CD1c-positive myeloid dendritic cell (primary cell): ENCODE measurements at regions not wholly inside any gene's neighbourhood (a gene's known extent, or its start where the extent isn't known, plus 50 kb on each side); places are given as distances from the start of the nearest gene placed in this dataset.

Experiments used
- DNase-seq: peaks from one replicate; pipeline ENCODE4 v3.0.0-alpha.2; 2016; ENCODE audit errors: extremely low spot score

DNA sequence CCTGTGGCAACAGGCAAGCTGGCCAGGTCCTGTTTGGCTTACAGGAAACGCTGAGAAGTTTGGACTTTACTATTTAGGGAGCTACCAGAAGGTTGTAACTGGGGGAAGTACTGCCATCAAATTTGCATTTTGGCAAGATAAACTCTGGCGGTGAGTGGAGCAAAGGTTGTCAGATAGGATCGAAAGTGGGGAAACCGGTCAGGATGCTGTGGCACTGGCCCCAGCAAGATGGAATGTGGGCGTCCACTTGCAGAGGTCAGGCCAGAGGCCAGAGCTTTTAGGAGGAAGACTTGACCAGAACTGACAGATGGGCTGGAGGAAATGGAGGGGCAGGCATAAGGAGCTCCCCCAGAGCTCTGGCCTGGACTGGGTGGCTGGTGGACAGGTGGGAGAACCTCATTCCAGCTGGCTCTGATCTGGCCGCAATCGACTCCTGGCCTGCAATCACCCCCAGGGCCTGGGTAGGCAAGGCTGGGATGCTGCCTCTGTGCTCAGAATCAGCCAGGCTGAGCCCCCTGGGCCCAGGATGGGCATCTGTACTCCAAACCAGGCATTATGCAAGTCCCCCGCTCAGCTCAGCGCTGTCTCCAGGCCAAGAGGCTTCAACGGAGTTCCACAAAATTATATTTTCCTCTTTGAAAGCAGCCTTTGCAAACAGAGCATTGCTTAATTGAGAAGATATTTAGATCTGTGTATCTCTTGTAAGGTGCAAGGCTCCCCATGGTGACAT, 178.3 kb upstream of the NECTIN1 start:
- DNase-seq, result no peak

DNA sequence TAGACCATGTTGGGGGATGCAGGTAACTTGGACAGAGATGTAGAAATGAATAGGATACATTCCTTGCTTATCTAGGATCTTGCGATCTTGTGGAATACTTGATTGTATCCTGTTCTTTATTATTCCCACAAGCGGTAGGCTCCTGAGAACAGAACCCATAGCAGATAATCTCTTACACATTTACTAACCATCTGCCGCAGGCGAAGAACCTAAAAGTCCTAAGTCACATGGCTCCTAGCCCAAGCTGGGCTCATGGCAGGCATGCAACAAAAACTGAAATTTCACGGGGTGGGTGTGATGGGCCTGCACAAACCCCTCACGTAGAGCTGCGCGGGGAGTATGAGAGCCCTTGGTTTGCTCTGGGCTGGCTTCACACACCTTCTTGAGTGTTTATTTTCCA, 177.4 kb upstream of the NECTIN1 start:
- DNase-seq, result no peak

DNA sequence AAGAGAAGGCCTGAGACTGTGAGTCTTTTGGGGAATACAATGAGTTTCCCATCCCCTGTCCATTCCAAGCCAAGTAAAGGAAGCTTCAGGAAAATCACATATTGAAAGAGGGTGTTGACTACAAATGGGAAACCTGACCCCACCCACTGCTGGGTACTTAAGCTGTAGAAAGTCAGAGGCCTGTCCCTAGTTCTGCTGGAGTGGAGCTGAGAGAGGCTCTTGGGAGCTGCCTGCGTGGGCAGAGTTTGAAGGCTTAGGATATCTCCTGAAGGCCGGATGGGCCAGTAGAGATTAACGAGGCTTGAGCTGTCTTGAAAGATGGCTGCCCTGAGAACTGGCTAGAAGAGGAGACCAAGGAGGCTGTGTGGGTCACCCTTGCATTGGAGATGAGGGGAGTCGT, 176.2 kb upstream of the NECTIN1 start:
- DNase-seq, result no peak

DNA sequence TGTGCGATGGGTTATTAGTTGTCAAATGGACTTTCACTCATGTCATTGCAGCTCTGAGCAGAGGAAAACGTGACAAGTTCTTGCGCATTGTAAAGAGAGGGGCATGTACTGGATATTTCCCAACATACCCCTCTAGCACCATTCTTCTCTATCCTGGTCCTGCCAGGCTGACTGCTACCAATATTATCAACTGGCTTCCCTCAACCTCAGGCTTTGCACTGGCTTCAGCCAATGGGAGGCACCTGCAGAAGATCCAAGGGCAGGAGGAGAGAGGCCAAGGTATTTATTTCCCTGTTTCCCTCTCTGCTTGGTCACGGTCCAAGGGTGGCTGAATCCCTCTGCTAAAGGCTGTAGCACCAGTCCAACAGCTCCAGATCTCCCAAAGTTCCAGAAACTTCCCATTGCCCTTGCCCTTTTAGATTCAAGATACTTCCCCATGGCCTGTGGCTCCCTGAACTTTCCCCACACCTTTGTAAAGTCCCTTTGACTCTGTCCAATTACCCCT, 175.6 kb upstream of the NECTIN1 start:
- DNase-seq, result no peak

DNA sequence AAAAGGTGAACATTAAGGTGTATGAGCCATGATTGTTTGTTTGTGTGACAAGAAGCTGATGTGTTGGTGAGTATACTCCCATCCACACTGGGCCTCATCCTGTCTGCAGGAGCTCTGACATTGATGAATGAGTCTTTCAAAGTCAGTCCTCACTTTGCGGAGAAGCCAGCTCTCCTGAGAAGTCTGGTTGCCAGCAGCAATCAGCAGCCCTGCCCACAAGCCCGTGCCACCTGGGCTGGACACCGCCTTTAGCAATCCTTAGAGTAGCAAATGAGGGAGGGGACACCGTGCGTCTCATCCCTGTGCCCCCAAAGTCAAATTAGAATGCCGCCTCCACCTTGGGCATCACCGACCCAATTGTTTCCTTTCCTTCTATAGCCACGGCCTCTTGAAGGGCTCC, 174.8 kb upstream of the NECTIN1 start:
- DNase-seq, result no peak

DNA sequence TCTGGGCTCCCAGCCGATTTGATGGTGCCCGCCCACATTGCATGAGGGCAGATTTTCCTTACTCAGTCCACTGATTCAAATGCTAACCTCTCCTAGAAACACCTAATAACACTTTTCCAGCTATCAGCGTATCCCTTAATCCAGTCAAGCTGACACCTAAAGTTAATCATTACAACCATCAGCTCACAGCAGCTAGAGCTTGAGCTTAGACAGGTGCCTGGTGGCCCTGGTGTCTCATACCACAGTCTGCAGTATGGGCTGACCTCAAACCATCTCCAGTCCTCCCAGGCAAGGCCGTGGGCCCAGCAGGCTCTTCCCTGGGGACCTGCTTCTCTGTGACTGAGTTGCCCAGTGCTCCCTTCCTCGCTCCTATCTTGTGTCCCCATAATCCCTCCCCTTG, 174.4 kb upstream of the NECTIN1 start:
- DNase-seq, result no peak

DNA sequence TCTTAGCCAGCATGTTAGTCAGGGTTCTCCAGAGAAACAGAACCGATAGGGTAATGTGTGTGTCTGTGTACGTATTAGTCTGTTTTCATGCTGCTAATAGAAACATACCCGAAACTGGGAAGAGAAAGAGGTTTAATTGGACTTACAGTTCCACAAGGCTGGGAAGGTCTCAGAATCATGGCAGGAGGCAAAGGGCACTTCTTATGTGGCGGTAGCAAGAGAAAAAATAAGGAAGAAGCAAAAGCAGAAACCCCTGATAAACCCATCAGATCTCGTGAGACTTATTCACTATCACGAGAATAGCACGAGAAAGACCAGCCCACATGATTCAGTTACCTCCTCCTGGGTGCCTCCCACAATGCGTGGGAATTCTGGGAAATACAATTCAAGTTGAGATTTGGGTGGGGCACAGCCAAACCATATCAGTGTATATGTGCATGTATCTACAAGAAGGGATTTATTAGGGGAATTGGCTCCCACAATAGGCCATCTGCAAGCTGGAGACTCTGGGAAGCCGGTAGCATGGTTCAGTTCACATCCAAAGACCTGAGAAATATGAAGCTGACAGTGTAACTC, 173.7 kb upstream of the NECTIN1 start:
- no peak for DNase-seq

DNA sequence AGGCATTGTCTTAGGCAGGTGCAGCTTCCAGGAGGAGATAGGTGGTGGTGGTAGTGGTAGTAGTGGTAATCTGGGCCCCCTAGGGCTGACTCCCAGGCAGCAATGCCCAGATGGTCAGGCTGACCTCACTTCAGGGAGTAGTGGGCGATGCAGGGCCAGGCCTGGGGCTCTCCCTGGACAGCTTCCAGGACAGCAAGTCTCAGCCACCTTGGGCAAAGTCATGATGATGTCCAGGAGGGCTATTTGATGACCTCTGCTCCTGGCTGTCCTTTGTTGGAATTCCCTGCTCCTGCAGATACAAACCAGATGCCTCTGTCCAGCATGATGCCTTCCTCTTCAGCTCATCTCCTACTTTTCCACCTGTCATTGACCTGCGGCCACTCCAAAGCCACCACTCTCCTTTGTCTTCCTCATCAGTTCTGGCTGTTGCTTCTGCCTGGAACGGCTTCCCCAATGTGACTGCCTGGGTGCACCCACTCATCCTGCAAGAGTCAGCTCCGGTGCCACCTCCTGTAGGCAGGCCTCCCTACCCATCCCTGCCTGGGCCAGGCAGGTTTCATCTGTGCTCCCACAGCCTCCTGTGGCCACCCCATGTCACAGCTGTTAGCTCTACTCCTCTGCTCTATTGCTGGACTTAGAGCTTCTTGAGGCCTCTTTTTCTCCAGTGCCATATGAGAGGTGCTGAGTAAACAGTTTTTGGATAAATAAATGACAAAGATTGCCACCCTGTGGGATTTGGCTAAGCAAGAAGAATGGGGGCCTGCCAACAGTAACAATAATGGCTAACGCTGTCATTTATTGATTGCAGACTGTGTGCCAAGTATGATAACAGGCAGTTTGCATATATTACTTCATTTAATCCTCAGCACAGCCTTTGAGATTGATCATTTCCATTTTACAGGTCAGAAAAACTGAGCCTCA, 172.9 kb upstream of the NECTIN1 start:
- DNase-seq, result no peak

DNA sequence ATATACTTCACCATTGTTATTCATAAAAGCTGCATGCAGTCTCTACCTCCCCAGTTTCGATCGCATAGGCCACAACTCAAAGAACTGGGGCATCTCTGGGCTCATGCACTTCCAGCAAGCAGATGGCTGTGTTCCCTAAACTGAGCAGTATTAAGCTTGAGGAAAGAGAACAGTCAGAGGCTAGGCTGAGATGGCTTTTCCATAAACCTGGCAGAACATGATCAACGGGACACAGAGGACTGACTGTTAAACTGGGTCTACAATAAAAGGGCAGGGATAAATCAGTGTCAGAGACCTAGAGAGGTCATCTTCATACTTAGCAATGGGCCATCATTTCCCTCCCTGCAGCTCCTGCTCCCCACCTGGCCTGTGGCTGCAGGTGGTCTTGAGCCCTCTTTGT, 171.0 kb upstream of the NECTIN1 start:
- DNase-seq, result no peak

DNA sequence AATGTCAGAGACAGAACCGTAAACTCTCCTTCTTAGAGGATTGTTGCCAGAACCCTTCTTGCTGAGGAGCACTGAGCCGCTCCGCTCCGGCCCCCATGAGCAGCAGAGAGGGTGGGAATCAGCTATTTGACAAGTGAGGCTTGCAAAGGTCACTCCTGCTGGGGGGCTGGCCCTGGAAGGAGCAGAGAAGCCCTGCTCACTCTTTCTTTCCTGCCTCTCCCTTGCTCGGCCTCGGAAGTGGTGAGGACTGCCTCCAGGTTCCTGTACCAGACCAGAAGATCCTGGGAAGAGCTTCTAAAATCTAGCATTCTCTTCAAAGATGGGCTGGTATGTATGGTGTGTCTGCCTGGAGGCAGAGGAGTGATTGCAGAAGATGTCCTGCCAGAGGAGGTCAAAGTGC, 168.6 kb upstream of the NECTIN1 start:
- no peak for DNase-seq

DNA sequence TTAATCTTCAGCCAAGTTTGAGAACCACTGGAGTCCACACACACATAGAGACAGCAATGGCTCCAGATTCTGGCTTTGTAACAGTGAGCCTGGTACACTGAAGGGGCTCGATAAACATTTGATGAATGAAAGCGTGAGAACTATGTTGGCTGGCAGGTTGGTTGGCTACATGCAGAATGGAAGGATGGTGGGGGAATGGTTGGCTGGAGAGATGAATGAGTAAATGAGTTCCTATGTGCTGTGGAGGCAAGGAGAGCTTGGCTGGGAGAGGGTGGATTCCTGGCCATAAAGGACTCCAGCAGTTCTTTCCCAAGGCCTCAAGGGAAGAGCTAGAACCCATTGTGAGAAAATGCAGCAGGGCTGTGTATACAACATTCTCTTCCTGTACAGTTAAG, 168.0 kb upstream of the NECTIN1 start:
- no peak for DNase-seq

DNA sequence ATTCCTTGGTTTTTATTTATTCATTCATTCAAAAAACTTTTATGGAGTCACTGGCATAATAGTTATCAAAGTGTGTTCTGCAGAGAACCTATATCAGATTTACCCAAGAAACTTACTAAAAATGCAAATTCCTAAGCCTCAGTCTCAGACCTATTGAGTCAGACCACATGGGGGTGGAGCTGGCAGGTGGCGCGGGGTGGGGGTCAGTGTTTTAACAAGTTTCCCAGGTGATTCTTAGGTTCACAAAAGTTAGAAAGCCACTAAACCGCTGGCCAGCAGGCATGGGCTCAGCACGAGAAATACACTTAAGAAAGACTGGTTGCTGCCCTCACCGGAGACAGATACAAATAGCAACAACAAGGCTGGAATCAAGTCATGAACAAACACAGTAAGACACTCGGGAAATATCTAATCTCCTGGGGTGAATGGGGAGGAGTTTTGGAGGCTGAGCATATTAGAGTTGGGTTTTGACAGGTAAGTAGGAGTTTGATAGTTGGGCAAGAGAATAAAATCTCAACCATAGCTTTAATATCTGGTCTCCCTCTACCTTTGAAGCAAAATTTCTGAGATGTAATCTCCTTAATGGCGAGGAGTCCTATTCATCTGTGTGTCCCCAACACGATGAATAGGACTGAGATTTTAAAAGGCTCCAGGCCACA, 167.5 kb upstream of the NECTIN1 start:
- no peak for DNase-seq

DNA sequence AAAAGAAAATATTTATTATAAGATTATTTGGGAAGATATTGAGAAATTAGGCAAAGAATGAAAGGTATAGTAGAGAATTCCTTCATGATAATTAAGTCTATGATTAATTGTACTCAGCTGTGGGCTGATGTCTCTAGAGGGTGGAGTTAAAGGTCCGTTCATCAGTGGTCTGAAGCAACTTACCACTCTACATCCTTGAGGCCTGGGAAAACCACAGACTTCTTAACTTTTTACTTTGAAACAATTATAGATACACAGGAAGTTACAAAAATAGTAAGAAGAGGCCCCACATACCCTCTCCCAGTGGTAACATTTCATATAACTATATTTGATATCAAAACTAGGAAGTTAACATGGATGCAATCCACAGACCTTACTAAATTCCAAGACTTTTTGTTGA, 167.0 kb upstream of the NECTIN1 start:
- DNase-seq, result no peak

DNA sequence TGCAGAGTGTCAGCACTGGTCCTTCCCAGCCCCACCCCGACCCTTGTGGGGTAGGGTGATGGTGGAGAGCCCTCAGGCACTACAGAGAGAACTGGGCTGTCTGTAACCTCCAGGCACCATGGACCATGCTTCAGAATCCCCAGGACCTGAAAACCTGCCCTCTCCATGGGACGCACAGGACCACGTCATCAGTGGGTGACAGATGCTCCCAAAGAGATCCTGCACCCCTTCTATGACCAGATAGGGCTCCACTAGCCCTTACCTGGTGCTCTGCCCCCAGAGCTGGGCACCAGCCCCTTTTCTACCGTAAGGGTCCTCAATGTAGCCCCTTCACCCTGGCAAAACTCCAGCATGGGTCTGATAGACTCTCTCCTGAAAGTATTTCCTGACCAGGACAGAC, 165.9 kb upstream of the NECTIN1 start:
- no peak for DNase-seq

DNA sequence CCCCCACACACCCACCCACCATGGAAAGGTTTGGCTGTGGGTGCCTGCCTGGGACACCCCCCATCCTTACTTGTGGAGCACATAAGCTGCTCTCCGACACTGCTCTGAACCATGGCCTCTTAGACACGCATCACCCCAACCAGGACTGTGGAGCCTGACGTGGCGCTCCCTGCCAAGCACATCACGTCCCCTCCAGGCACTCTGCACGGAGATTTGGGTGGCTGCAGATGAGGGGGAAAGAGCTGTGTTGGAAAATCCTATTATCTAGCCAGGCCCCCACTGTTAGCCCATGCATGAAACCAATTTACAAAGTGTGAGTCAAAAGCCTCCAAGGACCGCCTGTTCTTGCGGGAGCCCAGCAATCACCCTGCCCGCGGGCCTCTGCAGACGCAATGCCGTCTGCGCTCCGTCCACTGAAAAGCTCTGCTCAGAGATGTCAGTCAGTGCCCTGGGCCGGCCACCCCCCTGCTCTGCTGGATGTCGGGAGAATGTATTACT, 163.4 kb upstream of the NECTIN1 start:
- no peak for DNase-seq

DNA sequence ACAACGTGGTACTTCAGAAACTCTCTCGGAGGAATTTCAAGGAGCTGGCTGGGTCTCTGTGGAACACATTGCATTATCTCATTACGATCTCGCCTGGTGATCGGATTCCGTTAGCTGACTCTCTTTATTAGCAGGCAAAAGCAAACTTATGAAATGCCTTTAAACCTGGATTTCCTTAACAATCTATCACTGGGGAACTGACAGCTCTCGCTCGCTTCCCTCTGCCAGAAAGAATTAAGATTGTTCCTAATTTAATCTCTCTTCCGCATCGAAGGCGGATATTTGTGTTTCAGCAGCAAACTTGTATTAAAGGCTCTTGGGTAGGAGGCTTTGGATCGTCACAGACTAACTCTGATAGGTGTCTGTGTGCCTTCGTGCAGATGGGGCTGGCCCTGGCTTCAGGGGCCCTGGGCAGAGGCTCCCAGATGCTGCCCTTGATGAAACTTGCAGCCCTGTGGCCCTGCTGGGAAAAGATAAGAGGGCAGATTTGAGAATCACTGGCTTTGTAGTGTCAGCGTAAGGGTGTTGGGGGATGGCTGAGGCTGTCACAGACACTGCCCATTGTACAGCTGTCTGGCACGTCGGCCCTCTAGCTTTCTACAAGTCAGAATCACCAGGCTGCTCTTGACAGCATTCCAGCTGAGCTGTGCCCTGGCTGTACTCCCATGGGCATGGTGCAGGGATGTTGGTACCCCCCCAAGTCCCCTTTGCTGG, 162.2 kb upstream of the NECTIN1 start:
- DNase-seq, result no peak

DNA sequence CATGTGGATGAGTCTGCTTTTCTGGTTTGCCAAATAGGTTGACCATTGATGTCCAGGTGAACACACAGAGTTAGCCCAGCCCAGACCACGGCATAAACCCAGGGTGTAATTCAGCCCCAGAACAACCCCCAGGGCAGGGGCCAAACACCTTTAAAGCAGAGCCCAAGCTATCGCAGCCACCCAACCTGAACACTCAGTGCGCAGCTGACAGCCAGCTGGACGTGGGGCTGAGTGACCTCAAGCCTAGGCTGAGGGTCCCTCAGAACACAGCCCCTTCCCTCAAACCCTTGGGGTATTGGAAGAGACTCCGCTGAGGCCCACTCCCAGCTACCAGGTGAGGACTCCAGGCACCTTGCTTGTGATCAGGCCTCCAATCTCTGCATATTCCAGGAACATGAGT, 161.5 kb upstream of the NECTIN1 start:
- no peak for DNase-seq

DNA sequence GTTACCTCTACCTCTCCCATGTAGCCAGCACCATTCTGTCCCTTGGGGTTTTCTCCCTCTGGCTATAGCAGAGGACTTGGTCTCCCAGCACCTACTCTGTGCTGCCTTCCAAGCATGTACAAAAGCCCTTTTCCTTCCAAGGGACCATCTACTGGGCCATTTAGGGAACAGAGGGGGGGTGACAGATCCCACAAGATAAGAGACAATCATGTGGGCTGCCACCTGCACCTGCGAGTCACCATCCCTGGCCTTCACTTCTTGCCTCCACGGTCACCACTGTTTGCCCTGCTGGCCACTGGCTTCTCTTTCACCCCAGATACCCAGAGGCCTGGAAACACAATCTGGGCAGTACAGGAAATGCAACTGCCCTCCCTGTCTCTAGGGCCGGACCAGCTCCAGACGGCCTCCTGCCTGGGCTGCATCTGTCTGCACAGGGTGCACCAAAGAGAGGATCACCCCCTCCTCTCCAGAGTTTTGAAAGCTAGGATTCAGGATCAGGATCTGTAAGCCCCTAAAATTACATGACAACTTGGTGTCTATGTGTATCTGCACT, 160.8 kb upstream of the NECTIN1 start:
- DNase-seq, result no peak

DNA sequence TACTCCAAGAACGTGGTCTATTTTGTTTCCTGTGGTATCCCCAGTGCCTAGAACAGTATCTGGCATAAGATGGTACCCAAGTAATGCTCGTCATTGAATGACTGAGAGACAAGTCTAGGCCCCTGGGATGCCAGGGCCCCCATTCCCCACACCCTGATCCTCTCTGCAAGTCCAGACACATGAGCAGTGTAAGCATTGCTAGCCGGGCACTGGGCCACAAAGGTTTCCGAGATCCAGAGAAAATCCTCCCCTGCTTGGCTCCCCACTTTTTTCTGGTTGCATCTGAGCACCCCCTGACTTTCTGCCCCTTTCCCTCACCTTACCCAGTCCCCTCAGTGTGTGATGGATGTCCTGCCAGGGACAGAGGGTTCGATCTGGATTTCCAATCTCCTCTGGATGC, 160.1 kb upstream of the NECTIN1 start:
- DNase-seq, result no peak

DNA sequence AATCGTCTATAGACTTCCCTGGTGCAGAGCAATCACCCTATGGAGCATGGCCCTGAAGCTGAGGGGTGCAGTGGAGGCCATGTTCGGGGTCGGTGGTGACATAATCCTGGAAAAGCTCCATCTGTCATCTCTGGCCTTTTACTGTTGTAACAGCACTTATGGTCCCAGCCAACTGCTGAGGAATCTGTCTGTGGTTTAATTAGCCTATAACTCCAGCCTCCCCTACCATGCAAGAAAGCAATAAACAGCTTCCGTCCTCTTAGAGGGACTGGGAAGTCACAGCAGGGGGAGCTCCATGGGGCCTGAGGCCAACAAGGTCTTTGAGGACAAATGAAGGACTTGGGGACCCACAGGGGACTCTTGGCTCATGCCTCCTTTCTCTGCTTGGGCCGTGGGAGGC, 159.1 kb upstream of the NECTIN1 start:
- no peak for DNase-seq

DNA sequence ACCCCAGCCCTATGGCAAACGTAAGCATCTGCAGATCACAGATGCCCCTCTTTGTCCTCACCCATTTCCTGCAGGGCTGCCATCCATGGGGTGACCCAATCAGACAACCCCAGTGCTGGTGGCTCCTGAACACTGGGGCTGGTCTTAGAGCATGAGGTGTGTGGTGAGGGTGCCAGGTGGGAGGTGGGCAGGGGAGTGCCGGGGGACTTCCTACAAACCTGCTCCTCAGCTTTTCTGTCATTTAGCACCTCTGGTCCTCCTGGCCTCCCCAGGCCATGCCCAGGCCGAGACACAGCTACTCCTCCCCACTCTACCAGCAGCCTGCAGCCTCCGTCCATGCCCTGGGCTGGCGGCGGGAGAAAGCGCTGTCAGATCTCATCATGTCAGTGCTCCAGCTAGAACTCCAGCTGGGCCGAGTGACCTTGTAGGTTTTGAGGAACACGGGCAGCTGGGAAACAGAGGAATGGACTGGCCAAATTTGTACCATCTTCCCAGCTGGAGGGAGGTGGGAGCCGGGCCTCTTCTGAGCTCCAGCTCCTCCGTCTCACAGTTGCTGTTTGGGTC, 157.7 kb upstream of the NECTIN1 start:
- DNase-seq, result no peak
